Neural cell (in vitro differentiated cells): ENCODE measurements at regions not wholly inside any gene's neighbourhood (a gene's known extent, or its start where the extent isn't known, plus 50 kb on each side); places are given as distances from the start of the nearest gene placed in this dataset.

Source experiments
- H2AFZ ChIP-seq: fragments of 200-600, 300-800 bp; sonication (generic), shearing (Covaris generic); 2 replicates; pipeline ENCODE4 v1.6.0; 2014; ENCODE audit warnings: low read depth, mild to moderate bottlenecking, antibody characterized with exemption, low read length, moderate library complexity
- H3F3A ChIP-seq: fragments of 200-600 bp; shearing (Covaris generic); 2 replicates; pipeline ENCODE4 v1.6.1; 2016; ENCODE audit warnings: mild to moderate bottlenecking, moderate library complexity, mixed read lengths, antibody characterized with exemption, low read length; ENCODE audit not compliant: insufficient read depth, poor library complexity, severe bottlenecking
- H3K27ac ChIP-seq: fragments of 200-600, 300-800 bp; sonication (generic), shearing (Covaris generic); 2 replicates; pipeline ENCODE4 v1.5.1; 2014; ENCODE audit warnings: mild to moderate bottlenecking, low read length, moderate library complexity
- H3K27me3 ChIP-seq: fragments of 300-800, 200-600 bp; sonication (generic), shearing (Covaris generic); 2 replicates; pipeline ENCODE4 v1.6.0; 2014; ENCODE audit warnings: mild to moderate bottlenecking, low read depth, low read length, moderate library complexity; ENCODE audit not compliant: insufficient read depth
- H3K36me3 ChIP-seq: fragments of 300-800, 200-600 bp; sonication (generic), shearing (Covaris generic); 2 replicates; pipeline ENCODE4 v1.5.1; 2014; ENCODE audit warnings: mild to moderate bottlenecking, antibody characterized with exemption, low read length, moderate library complexity; ENCODE audit not compliant: insufficient read depth
- H3K4me2 ChIP-seq: fragments of 300-800, 200-600 bp; sonication (generic), shearing (Covaris generic); 2 replicates; pipeline ENCODE4 v1.6.0; 2014; ENCODE audit warnings: mild to moderate bottlenecking, low read length
- H3K4me3 ChIP-seq: fragments of 300-800, 200-600 bp; sonication (generic), shearing (Covaris generic); 2 replicates; pipeline ENCODE4 v1.5.1; 2014; ENCODE audit warnings: mild to moderate bottlenecking, low read length, moderate library complexity
- H3K79me2 ChIP-seq: fragments of 200-600 bp; shearing (Covaris generic); replicated peaks from 2 replicates; pipeline ENCODE4 v1.6.0; 2014; ENCODE audit warnings: mild to moderate bottlenecking, low read length, moderate library complexity; ENCODE audit not compliant: insufficient read depth
- H3K9ac ChIP-seq: fragments of 300-800, 200-600 bp; sonication (generic), shearing (Covaris generic); 2 replicates; pipeline ENCODE4 v1.6.1; 2016; ENCODE audit warnings: mild to moderate bottlenecking, low read length, mixed read lengths
- H3K9me2 ChIP-seq: fragments of 200-600 bp; shearing (Covaris generic); 2 replicates; pipeline ENCODE4 v1.6.1; 2016; ENCODE audit warnings: mild to moderate bottlenecking, low read length, mixed read lengths; ENCODE audit not compliant: insufficient read depth
- H3K9me3 ChIP-seq: fragments of 200-600, 300-800 bp; sonication (generic), shearing (Covaris generic); 2 replicates; pipeline ENCODE4 v1.6.1; 2016; ENCODE audit warnings: mild to moderate bottlenecking, mixed run types, low read length, moderate library complexity, mixed read lengths
- H4K20me1 ChIP-seq: fragments of 200-600 bp; shearing (Covaris generic); 2 replicates; pipeline ENCODE4 v1.6.1; 2016; ENCODE audit warnings: mild to moderate bottlenecking, mixed run types; ENCODE audit not compliant: insufficient read depth
- EP300 ChIP-seq: fragments of 450-650 bp; conservative IDR thresholded peaks from 2 replicates; pipeline ENCODE4 v1.6.1; 2014; ENCODE audit warnings: antibody characterized with exemption, mild to moderate bottlenecking, moderate library complexity; ENCODE audit not compliant: poor library complexity, severe bottlenecking
- EZH2 ChIP-seq: fragments of 200-600, 300-800 bp; shearing (Covaris generic), sonication (generic); IDR thresholded peaks from 2 replicates; pipeline ENCODE4 v1.6.1; 2014; ENCODE audit warnings: antibody characterized with exemption, low read length, borderline replicate concordance, mild to moderate bottlenecking; ENCODE audit not compliant: insufficient read depth, poor library complexity, severe bottlenecking
- MXI1 ChIP-seq: fragments of 450-650 bp; conservative IDR thresholded peaks from 2 replicates; pipeline ENCODE4 v1.6.1; 2014; ENCODE audit warnings: antibody characterized with exemption, mild to moderate bottlenecking; ENCODE audit not compliant: poor library complexity, severe bottlenecking
- POLR2AphosphoS5 ChIP-seq: IDR thresholded peaks from 2 replicates; pipeline ENCODE4 v1.6.1; 2012
- RAD21 ChIP-seq: fragments of 450-650 bp; conservative IDR thresholded peaks from 2 replicates; pipeline ENCODE4 v1.6.1; 2014; ENCODE audit warnings: antibody characterized with exemption, mild to moderate bottlenecking, moderate library complexity
- REST ChIP-seq: IDR thresholded peaks from 2 replicates; pipeline ENCODE4 v1.6.1; 2012; ENCODE audit warnings: borderline replicate concordance
- SMC3 ChIP-seq: fragments of 450-650 bp; conservative IDR thresholded peaks from 2 replicates; pipeline ENCODE4 v1.6.1; 2014; ENCODE audit warnings: antibody characterized with exemption, mild to moderate bottlenecking, moderate library complexity; ENCODE audit not compliant: poor library complexity
- TAF1 ChIP-seq: IDR thresholded peaks from 2 replicates; pipeline ENCODE4 v1.6.1; 2012; ENCODE audit warnings: low read depth
- TF ChIP-seq, protein P1 (sequence below): fragments of 450-650 bp; IDR thresholded peaks from 2 replicates; pipeline ENCODE4 v1.5.1; 2014; ENCODE audit warnings: antibody characterized with exemption, mild to moderate bottlenecking, moderate library complexity; ENCODE audit not compliant: poor library complexity, severe bottlenecking

DNA sequence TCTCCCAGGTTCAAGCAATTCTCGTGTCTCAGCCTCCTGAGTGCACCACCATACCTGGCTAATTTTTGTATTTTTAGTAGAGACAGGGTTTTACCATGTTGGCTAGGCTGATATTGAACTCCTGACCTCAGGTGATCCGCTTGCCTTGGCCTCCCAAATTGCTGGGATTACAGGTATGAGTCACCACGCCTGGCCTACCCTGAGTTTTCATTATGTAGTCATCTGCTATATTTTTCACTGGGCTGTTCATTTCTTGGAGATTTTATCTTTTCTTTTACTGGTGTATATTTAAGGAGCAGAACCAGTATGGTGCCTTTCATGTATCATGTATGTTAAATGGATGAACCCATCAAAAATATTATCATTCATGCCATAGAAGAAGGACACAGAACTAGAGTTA, 377.0 kb upstream of the ACTBL2 start:
- no peaks in the 10 kb centered on the region for H3K27me3 ChIP-seq
- H3K9ac ChIP-seq = no peak overlapping the region
- no peaks in the 10 kb centered on the region for H3K36me3 ChIP-seq
- H3F3A ChIP-seq = no peaks in the 10 kb centered on the region
- no peaks in the 10 kb centered on the region for H3K79me2 ChIP-seq
- H3K9me2 ChIP-seq = no peaks in the 10 kb centered on the region
- H3K27ac ChIP-seq = no peak overlapping the region
- H3K4me2 ChIP-seq = no peak overlapping the region
- TF ChIP-seq RAD21 = no peak
- no peak for TF ChIP-seq POLR2AphosphoS5
- TF ChIP-seq, protein P1, sequence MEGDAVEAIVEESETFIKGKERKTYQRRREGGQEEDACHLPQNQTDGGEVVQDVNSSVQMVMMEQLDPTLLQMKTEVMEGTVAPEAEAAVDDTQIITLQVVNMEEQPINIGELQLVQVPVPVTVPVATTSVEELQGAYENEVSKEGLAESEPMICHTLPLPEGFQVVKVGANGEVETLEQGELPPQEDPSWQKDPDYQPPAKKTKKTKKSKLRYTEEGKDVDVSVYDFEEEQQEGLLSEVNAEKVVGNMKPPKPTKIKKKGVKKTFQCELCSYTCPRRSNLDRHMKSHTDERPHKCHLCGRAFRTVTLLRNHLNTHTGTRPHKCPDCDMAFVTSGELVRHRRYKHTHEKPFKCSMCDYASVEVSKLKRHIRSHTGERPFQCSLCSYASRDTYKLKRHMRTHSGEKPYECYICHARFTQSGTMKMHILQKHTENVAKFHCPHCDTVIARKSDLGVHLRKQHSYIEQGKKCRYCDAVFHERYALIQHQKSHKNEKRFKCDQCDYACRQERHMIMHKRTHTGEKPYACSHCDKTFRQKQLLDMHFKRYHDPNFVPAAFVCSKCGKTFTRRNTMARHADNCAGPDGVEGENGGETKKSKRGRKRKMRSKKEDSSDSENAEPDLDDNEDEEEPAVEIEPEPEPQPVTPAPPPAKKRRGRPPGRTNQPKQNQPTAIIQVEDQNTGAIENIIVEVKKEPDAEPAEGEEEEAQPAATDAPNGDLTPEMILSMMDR = no peak
- TF ChIP-seq MXI1 = no peak
- TF ChIP-seq TAF1 = no peak
- no peak for TF ChIP-seq EP300
- no peak for TF ChIP-seq EZH2
- TF ChIP-seq REST = no peak
- TF ChIP-seq SMC3 = no peak
- H2AFZ ChIP-seq = no peak overlapping the region
- H3K4me3 ChIP-seq = no peak overlapping the region
- H4K20me1 ChIP-seq = no peaks in the 10 kb centered on the region
- no peaks in the 10 kb centered on the region for H3K9me3 ChIP-seq

DNA sequence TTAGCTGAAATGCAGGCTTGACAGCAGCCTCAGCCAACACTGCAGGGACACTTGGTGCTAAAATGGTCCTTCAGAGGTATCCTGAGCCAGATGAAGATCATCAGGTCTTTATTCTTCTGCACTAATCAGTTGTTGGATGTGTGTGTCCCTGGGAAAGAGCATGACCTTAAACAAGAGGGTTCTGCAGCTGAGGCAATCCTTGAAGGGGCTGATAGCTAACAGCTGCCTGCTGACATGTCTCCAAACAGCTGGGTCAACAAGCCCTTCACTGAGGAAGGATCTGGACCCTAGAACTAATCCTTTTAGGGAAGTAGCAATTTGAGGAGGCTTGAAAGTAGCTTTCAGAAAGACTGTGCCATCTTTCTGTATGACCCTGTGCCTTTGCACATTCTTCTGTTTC, 376.3 kb upstream of the ACTBL2 start:
- Histone ChIP-seq H3K27me3 (no peaks in the 10 kb centered on the region), H3K9me2 (no peaks in the 10 kb centered on the region), H3K79me2 (no peaks in the 10 kb centered on the region), H3K27ac (no peak overlapping the region), H3K9me3 (no peaks in the 10 kb centered on the region), H3K36me3 (no peaks in the 10 kb centered on the region), H3K4me2 (no peak overlapping the region), H4K20me1 (no peaks in the 10 kb centered on the region), H3F3A (no peaks in the 10 kb centered on the region), H3K4me3 (no peak overlapping the region), H3K9ac (no peak overlapping the region), H2AFZ (no peak overlapping the region)
- TF ChIP-seq EP300 = no peak
- no peak for TF ChIP-seq SMC3
- TF ChIP-seq POLR2AphosphoS5 = no peak
- no peak for TF ChIP-seq TAF1
- TF ChIP-seq RAD21 = no peak
- TF ChIP-seq REST = no peak
- TF ChIP-seq EZH2 = no peak
- TF ChIP-seq, protein P1 = no peak
